Neural cell (in vitro differentiated cells): ENCODE measurements at regions not wholly inside any gene's neighbourhood (a gene's known extent, or its start where the extent isn't known, plus 50 kb on each side); places are given as distances from the start of the nearest gene placed in this dataset.

Source experiments
- H2AFZ ChIP-seq: fragments of 200-600, 300-800 bp; sonication (generic), shearing (Covaris generic); 2 replicates; pipeline ENCODE4 v1.6.0; 2014; ENCODE audit warnings: low read depth, mild to moderate bottlenecking, antibody characterized with exemption, low read length, moderate library complexity
- H3F3A ChIP-seq: fragments of 200-600 bp; shearing (Covaris generic); 2 replicates; pipeline ENCODE4 v1.6.1; 2016; ENCODE audit warnings: mild to moderate bottlenecking, moderate library complexity, mixed read lengths, antibody characterized with exemption, low read length; ENCODE audit not compliant: insufficient read depth, poor library complexity, severe bottlenecking
- H3K27ac ChIP-seq: fragments of 200-600, 300-800 bp; sonication (generic), shearing (Covaris generic); 2 replicates; pipeline ENCODE4 v1.5.1; 2014; ENCODE audit warnings: mild to moderate bottlenecking, low read length, moderate library complexity
- H3K27me3 ChIP-seq: fragments of 300-800, 200-600 bp; sonication (generic), shearing (Covaris generic); 2 replicates; pipeline ENCODE4 v1.6.0; 2014; ENCODE audit warnings: mild to moderate bottlenecking, low read depth, low read length, moderate library complexity; ENCODE audit not compliant: insufficient read depth
- H3K36me3 ChIP-seq: fragments of 300-800, 200-600 bp; sonication (generic), shearing (Covaris generic); 2 replicates; pipeline ENCODE4 v1.5.1; 2014; ENCODE audit warnings: mild to moderate bottlenecking, antibody characterized with exemption, low read length, moderate library complexity; ENCODE audit not compliant: insufficient read depth
- H3K4me2 ChIP-seq: fragments of 300-800, 200-600 bp; sonication (generic), shearing (Covaris generic); 2 replicates; pipeline ENCODE4 v1.6.0; 2014; ENCODE audit warnings: mild to moderate bottlenecking, low read length
- H3K4me3 ChIP-seq: fragments of 300-800, 200-600 bp; sonication (generic), shearing (Covaris generic); 2 replicates; pipeline ENCODE4 v1.5.1; 2014; ENCODE audit warnings: mild to moderate bottlenecking, low read length, moderate library complexity
- H3K79me2 ChIP-seq: fragments of 200-600 bp; shearing (Covaris generic); replicated peaks from 2 replicates; pipeline ENCODE4 v1.6.0; 2014; ENCODE audit warnings: mild to moderate bottlenecking, low read length, moderate library complexity; ENCODE audit not compliant: insufficient read depth
- H3K9ac ChIP-seq: fragments of 300-800, 200-600 bp; sonication (generic), shearing (Covaris generic); 2 replicates; pipeline ENCODE4 v1.6.1; 2016; ENCODE audit warnings: mild to moderate bottlenecking, low read length, mixed read lengths
- H3K9me2 ChIP-seq: fragments of 200-600 bp; shearing (Covaris generic); 2 replicates; pipeline ENCODE4 v1.6.1; 2016; ENCODE audit warnings: mild to moderate bottlenecking, low read length, mixed read lengths; ENCODE audit not compliant: insufficient read depth
- H3K9me3 ChIP-seq: fragments of 200-600, 300-800 bp; sonication (generic), shearing (Covaris generic); 2 replicates; pipeline ENCODE4 v1.6.1; 2016; ENCODE audit warnings: mild to moderate bottlenecking, mixed run types, low read length, moderate library complexity, mixed read lengths
- H4K20me1 ChIP-seq: fragments of 200-600 bp; shearing (Covaris generic); 2 replicates; pipeline ENCODE4 v1.6.1; 2016; ENCODE audit warnings: mild to moderate bottlenecking, mixed run types; ENCODE audit not compliant: insufficient read depth
- EP300 ChIP-seq: fragments of 450-650 bp; conservative IDR thresholded peaks from 2 replicates; pipeline ENCODE4 v1.6.1; 2014; ENCODE audit warnings: antibody characterized with exemption, mild to moderate bottlenecking, moderate library complexity; ENCODE audit not compliant: poor library complexity, severe bottlenecking
- EZH2 ChIP-seq: fragments of 200-600, 300-800 bp; shearing (Covaris generic), sonication (generic); IDR thresholded peaks from 2 replicates; pipeline ENCODE4 v1.6.1; 2014; ENCODE audit warnings: antibody characterized with exemption, low read length, borderline replicate concordance, mild to moderate bottlenecking; ENCODE audit not compliant: insufficient read depth, poor library complexity, severe bottlenecking
- MXI1 ChIP-seq: fragments of 450-650 bp; conservative IDR thresholded peaks from 2 replicates; pipeline ENCODE4 v1.6.1; 2014; ENCODE audit warnings: antibody characterized with exemption, mild to moderate bottlenecking; ENCODE audit not compliant: poor library complexity, severe bottlenecking
- POLR2AphosphoS5 ChIP-seq: IDR thresholded peaks from 2 replicates; pipeline ENCODE4 v1.6.1; 2012
- RAD21 ChIP-seq: fragments of 450-650 bp; conservative IDR thresholded peaks from 2 replicates; pipeline ENCODE4 v1.6.1; 2014; ENCODE audit warnings: antibody characterized with exemption, mild to moderate bottlenecking, moderate library complexity
- SMC3 ChIP-seq: fragments of 450-650 bp; conservative IDR thresholded peaks from 2 replicates; pipeline ENCODE4 v1.6.1; 2014; ENCODE audit warnings: antibody characterized with exemption, mild to moderate bottlenecking, moderate library complexity; ENCODE audit not compliant: poor library complexity
- TAF1 ChIP-seq: IDR thresholded peaks from 2 replicates; pipeline ENCODE4 v1.6.1; 2012; ENCODE audit warnings: low read depth
- TF ChIP-seq, protein P1 (sequence below): IDR thresholded peaks from 2 replicates; pipeline ENCODE4 v1.6.1; 2012; ENCODE audit warnings: borderline replicate concordance
- TF ChIP-seq, protein P2 (sequence below): fragments of 450-650 bp; IDR thresholded peaks from 2 replicates; pipeline ENCODE4 v1.5.1; 2014; ENCODE audit warnings: antibody characterized with exemption, mild to moderate bottlenecking, moderate library complexity; ENCODE audit not compliant: poor library complexity, severe bottlenecking

DNA sequence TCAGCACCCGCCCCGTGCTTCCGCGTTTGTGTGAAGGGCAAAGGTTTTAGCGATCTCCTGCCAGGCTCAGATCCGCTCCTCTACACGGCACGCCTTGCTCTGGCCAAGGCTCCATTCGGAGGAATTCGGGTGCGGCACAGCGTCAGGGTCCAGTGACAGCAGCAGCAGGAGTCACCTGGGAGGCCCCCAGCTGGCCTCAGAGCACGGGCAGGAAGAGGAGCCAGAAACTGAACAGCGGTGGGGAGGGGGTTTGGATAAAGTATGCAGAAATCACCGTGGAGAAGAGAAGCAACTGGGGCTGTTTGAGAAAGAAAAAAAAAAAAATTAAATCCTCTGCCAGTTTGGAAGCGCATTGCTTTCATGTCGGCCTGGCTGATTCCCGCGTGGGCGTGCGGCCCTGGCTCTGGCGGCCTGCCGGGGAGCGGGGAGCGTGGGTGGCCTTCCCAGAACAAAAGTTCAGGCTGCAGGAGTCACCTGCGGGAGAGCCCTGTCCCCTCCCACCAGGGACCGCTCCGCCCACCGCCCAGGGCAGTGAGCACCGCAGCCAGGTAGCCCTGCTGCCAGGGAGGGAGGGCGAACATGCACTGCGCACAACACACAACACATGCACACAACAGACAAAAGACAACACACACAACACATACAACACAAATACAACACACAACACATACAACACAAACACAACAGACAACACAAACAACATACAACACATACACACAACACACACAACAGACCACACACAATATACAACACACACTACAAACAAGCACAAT, 107.6 kb downstream of the ETS2 start:
- no peak overlapping the region for H2AFZ ChIP-seq
- H3K27ac ChIP-seq: no peak overlapping the region
- H3K4me2 ChIP-seq: no peak overlapping the region

DNA sequence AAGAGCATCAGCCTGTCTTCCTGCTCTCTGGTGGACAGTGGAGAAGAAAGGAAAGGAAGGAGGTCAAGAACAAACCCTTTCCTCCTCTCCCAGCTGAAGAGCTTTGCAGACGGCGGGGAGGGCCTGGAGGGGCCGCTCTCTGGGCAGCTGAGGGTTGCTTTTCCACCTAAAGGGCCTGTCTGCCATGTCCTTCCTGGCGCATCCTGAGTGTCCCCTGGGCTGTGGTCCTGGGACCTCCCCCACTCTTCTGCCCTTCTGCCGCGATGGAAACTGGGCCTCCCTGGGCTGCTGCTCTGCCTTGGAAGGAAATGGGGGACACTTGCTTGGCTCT, 107.0 kb downstream of the ETS2 start:
- peak overlapping the region; percentile 39 for H3K4me3 ChIP-seq
- H3K27ac ChIP-seq: no peak overlapping the region
- no peak overlapping the region for H2AFZ ChIP-seq
- no peak for TF ChIP-seq EZH2
- TF ChIP-seq POLR2AphosphoS5: no peak
- TF ChIP-seq RAD21: no peak
- TF ChIP-seq, protein P1, sequence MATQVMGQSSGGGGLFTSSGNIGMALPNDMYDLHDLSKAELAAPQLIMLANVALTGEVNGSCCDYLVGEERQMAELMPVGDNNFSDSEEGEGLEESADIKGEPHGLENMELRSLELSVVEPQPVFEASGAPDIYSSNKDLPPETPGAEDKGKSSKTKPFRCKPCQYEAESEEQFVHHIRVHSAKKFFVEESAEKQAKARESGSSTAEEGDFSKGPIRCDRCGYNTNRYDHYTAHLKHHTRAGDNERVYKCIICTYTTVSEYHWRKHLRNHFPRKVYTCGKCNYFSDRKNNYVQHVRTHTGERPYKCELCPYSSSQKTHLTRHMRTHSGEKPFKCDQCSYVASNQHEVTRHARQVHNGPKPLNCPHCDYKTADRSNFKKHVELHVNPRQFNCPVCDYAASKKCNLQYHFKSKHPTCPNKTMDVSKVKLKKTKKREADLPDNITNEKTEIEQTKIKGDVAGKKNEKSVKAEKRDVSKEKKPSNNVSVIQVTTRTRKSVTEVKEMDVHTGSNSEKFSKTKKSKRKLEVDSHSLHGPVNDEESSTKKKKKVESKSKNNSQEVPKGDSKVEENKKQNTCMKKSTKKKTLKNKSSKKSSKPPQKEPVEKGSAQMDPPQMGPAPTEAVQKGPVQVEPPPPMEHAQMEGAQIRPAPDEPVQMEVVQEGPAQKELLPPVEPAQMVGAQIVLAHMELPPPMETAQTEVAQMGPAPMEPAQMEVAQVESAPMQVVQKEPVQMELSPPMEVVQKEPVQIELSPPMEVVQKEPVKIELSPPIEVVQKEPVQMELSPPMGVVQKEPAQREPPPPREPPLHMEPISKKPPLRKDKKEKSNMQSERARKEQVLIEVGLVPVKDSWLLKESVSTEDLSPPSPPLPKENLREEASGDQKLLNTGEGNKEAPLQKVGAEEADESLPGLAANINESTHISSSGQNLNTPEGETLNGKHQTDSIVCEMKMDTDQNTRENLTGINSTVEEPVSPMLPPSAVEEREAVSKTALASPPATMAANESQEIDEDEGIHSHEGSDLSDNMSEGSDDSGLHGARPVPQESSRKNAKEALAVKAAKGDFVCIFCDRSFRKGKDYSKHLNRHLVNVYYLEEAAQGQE: no peak
- no peak for TF ChIP-seq SMC3
- no peak for TF ChIP-seq EP300
- no peak for TF ChIP-seq TAF1
- TF ChIP-seq MXI1: no peak
- TF ChIP-seq, protein P2, sequence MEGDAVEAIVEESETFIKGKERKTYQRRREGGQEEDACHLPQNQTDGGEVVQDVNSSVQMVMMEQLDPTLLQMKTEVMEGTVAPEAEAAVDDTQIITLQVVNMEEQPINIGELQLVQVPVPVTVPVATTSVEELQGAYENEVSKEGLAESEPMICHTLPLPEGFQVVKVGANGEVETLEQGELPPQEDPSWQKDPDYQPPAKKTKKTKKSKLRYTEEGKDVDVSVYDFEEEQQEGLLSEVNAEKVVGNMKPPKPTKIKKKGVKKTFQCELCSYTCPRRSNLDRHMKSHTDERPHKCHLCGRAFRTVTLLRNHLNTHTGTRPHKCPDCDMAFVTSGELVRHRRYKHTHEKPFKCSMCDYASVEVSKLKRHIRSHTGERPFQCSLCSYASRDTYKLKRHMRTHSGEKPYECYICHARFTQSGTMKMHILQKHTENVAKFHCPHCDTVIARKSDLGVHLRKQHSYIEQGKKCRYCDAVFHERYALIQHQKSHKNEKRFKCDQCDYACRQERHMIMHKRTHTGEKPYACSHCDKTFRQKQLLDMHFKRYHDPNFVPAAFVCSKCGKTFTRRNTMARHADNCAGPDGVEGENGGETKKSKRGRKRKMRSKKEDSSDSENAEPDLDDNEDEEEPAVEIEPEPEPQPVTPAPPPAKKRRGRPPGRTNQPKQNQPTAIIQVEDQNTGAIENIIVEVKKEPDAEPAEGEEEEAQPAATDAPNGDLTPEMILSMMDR: no peak
- H3K9me2 ChIP-seq: no peaks in the 10 kb centered on the region
- H3K9me3 ChIP-seq: no peaks in the 10 kb centered on the region
- H3K27me3 ChIP-seq: peaks cover 6% of the 10 kb centered on the region
- no peaks in the 10 kb centered on the region for H3F3A ChIP-seq
- no peaks in the 10 kb centered on the region for H4K20me1 ChIP-seq
- no peaks in the 10 kb centered on the region for H3K36me3 ChIP-seq
- H3K9ac ChIP-seq: no peak overlapping the region
- no peak overlapping the region for H3K4me2 ChIP-seq
- H3K79me2 ChIP-seq: no peaks in the 10 kb centered on the region

More for the DNA sequence above, 107.6 kb downstream of the ETS2 start:
- Histone ChIP-seq H3K9me2 (no peaks in the 10 kb centered on the region), H3K27me3 (peaks cover 6% of the 10 kb centered on the region), H3K9me3 (no peaks in the 10 kb centered on the region), H3K79me2 (no peaks in the 10 kb centered on the region), H3K4me3 (peak overlapping the region; percentile 39), H3K9ac (no peak overlapping the region), H4K20me1 (no peaks in the 10 kb centered on the region), H3F3A (no peaks in the 10 kb centered on the region), H3K36me3 (no peaks in the 10 kb centered on the region)
- no peak for TF ChIP-seq SMC3
- no peak for TF ChIP-seq EP300
- TF ChIP-seq, protein P1: no peak
- no peak for TF ChIP-seq MXI1
- no peak for TF ChIP-seq RAD21
- no peak for TF ChIP-seq POLR2AphosphoS5
- TF ChIP-seq TAF1: no peak
- TF ChIP-seq EZH2: no peak
- TF ChIP-seq, protein P2: no peak
